Fibroblast of pulmonary artery (primary cell): ENCODE measurements at regions not wholly inside any gene's neighbourhood (a gene's known extent, or its start where the extent isn't known, plus 50 kb on each side); places are given as distances from the start of the nearest gene placed in this dataset.

Source experiments
- DNase-seq: peaks from one replicate; pipeline ENCODE4 v3.0.0-alpha.2; 2010; ENCODE audit warnings: low read depth
- H3K4me3 ChIP-seq: replicated peaks from 2 replicates; pipeline ENCODE4 v1.5.1; 2011; ENCODE audit warnings: low read depth, mild to moderate bottlenecking, control low read depth, low read length, moderate library complexity
- TF ChIP-seq, protein P1 (sequence below): IDR thresholded peaks from 2 replicates; pipeline ENCODE4 v1.5.1; 2011; ENCODE audit warnings: mild to moderate bottlenecking, control low read depth, low read length, inconsistent platforms; ENCODE audit errors: missing control alignments

GRCh38 chr17:15039366-15039765 lies 225.8 kb downstream of the PMP22 start:
- no peak for DNase-seq
- H3K4me3 ChIP-seq, result no peak overlapping the region
- TF ChIP-seq, protein P1, sequence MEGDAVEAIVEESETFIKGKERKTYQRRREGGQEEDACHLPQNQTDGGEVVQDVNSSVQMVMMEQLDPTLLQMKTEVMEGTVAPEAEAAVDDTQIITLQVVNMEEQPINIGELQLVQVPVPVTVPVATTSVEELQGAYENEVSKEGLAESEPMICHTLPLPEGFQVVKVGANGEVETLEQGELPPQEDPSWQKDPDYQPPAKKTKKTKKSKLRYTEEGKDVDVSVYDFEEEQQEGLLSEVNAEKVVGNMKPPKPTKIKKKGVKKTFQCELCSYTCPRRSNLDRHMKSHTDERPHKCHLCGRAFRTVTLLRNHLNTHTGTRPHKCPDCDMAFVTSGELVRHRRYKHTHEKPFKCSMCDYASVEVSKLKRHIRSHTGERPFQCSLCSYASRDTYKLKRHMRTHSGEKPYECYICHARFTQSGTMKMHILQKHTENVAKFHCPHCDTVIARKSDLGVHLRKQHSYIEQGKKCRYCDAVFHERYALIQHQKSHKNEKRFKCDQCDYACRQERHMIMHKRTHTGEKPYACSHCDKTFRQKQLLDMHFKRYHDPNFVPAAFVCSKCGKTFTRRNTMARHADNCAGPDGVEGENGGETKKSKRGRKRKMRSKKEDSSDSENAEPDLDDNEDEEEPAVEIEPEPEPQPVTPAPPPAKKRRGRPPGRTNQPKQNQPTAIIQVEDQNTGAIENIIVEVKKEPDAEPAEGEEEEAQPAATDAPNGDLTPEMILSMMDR, result no peak

DNA sequence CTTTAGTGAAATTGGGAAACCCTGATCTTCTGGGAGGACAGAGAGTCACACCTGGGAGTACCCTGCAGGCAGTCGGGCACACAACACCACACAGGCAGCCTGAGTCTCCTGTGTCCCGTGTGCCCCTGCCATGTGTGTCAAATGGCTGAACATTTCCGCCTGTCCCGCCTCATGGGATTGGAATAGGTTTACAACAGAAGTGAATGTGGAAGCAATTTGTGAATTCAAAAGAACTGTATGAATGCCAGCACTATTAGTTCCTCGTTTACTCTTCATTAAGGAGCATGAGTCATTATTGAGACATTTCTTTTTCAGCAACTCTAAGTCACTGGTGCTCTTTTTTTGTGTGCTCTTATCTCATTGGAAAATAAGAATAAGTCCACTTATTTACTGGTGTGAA lies 226.5 kb downstream of the PMP22 start:
- no peak for DNase-seq
- H3K4me3 ChIP-seq, result no peak overlapping the region
- TF ChIP-seq, protein P1, result no peak

DNA sequence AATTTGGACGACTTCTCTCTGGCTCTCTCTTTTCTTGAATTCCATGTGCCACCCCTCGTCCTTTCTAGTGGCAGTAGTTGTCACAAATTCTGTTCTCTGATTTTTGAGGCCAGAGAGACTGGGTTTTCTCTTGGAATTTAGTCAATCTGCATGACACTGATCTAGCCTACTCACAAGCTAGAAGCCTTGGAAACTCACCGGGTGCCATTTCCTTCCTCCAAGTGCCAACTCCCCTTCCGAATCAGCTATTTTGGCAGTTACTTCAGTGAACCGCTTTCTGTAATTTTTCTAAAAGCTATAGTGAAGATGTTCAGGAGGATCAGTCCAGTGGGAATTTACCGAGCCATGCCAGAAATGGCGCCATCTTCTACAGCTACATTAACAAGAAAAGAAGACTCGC lies 228.9 kb downstream of the PMP22 start:
- TF ChIP-seq, protein P1, result no peak

GRCh38 chr17:15031975-15032374 lies 233.2 kb downstream of the PMP22 start:
- no peak for DNase-seq
- TF ChIP-seq, protein P1, result no peak
- no peak overlapping the region for H3K4me3 ChIP-seq

More for the DNA sequence above, 228.9 kb downstream of the PMP22 start:
- H3K4me3 ChIP-seq, result no peak overlapping the region
- DNase-seq, result no peak

DNA sequence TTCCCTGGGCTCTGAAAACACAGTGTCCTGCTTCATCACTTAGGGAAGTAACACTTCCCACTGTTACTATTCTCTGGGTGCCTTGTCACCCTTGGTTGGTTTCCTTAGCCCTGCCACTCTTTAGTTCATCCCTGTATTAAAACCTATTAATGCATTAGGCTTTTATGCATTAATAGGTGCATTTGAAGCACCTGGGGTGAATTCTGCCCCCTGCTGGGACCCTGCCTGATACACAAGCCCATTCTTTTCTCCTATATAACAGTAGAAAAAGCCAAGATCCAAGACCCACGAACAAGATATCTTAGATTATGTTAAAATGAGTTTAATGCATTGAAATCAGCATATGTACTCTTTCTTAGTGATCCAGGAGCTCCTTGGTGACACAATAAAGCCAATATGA lies 235.7 kb downstream of the PMP22 start:
- TF ChIP-seq, protein P1, result no peak
- H3K4me3 ChIP-seq, result no peak overlapping the region
- DNase-seq, result no peak

DNA sequence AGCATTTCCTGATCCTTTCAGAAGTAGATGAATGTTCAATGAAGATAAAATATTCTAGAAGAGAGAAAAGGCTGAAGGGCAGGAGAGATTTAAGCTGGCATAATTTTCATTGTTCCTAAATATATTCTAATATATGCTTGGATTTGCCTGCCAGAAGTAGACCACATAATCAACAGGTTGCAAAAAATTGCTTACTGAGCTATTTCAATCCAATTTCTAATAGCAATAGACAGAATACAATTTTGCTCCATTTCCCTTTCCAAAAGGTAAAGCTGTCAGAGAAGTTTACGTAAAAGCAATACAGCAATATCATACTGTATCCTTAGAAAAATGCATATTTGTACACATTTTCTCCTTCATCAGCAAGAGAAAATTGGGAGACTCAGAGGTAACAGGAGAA lies 237.3 kb downstream of the PMP22 start:
- no peak for DNase-seq
- no peak overlapping the region for H3K4me3 ChIP-seq
- TF ChIP-seq, protein P1, result no peak

DNA sequence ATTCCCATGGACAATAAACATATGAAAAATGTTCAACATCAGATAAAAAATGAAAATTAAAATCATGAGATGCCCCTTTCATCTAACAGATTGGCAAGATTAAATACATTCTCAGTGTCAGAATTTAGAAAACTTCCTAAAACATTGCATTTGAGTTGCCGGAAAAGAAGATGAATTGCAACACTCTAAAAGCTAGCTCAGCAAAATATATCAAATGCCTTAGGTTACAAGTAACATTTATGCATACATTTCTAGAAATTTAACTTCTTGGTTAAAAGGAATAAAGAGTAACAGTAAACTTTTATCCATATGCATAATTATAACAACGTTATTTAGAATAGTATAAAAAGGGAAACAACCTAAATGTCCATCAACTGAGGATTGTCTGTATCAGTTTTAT lies 239.0 kb downstream of the PMP22 start:
- no peak overlapping the region for H3K4me3 ChIP-seq
- no peak for DNase-seq
- TF ChIP-seq, protein P1, result no peak
